ENCODE measurements at regions not wholly inside any gene's neighbourhood (a gene's known extent, or its start where the extent isn't known, plus 50 kb on each side); places are given as distances from the start of the nearest gene placed in this dataset.

DNA sequence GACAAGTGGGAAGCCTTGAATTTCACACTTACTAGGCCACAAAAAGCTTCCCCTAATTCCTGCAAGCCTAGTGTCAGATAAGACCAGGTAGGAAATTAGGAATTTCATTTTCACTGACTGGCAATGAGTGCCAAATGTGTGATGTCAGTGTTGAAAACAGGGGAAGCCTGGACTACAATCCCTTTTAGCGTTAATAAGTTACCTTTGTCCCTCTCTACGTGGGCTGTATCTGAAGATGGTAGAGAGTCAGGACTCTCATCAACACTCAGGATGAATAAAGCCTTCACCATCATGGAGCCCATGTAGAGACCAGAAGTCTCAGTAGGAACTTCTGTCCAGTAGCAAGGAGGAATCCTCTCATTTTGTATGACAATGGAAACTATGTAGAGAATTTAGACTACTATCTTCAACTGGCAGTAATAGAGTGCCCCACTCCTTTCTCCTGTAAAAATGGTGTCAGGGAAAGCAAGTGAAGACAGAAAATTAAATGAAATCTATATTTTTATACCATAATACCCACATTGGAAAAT, 324.1 kb upstream of the KLHL1 start:
- intact Hi-C loops (cut with DNase I): no loop called here
- Histone ChIP-seq H3K27ac (no peak overlapping the region), H3K27me3 (no peaks in the 10 kb centered on the region), H3K4me1 (no peaks in the 10 kb centered on the region), H3K4me3 (no peak overlapping the region), H3K36me3 (no peaks in the 10 kb centered on the region), H3K9me3 (no peaks in the 10 kb centered on the region)
- TF ChIP-seq, protein P1, sequence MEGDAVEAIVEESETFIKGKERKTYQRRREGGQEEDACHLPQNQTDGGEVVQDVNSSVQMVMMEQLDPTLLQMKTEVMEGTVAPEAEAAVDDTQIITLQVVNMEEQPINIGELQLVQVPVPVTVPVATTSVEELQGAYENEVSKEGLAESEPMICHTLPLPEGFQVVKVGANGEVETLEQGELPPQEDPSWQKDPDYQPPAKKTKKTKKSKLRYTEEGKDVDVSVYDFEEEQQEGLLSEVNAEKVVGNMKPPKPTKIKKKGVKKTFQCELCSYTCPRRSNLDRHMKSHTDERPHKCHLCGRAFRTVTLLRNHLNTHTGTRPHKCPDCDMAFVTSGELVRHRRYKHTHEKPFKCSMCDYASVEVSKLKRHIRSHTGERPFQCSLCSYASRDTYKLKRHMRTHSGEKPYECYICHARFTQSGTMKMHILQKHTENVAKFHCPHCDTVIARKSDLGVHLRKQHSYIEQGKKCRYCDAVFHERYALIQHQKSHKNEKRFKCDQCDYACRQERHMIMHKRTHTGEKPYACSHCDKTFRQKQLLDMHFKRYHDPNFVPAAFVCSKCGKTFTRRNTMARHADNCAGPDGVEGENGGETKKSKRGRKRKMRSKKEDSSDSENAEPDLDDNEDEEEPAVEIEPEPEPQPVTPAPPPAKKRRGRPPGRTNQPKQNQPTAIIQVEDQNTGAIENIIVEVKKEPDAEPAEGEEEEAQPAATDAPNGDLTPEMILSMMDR (IDR thresholded peaks at IDR 0.05): no peak
- no peak for DNase-seq (ENCODE audit: low spot score in 2 of 2)

DNA sequence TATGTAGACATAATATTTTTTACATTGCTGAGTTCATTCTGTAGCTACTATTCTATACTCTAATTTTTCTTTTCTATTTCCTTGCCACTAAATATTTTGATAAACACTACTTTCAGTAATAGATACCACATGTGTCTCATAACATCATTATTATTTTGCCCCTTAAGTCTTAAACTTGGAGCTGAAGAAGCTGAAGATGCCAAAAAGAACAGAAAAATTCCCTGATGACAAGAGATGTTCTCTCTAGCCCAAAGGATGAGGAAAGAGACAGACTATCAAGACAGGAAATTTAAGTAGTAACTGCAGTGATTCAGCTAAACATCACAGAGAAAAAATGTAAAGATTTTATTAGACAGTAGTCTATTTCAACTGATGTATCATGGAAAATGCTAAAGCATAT, 322.0 kb upstream of the KLHL1 start:
- intact Hi-C loops (cut with DNase I): no loop called here
- no peaks in the 10 kb centered on the region for H3K36me3 ChIP-seq
- no peak overlapping the region for H3K27ac ChIP-seq
- no peak for DNase-seq (ENCODE audit: low spot score in 2 of 2)
- TF ChIP-seq, protein P1 (IDR thresholded peaks at IDR 0.05): no peak
- no peaks in the 10 kb centered on the region for H3K27me3 ChIP-seq
- no peaks in the 10 kb centered on the region for H3K9me3 ChIP-seq
- no peak overlapping the region for H3K4me3 ChIP-seq
- H3K4me1 ChIP-seq: no peaks in the 10 kb centered on the region

DNA sequence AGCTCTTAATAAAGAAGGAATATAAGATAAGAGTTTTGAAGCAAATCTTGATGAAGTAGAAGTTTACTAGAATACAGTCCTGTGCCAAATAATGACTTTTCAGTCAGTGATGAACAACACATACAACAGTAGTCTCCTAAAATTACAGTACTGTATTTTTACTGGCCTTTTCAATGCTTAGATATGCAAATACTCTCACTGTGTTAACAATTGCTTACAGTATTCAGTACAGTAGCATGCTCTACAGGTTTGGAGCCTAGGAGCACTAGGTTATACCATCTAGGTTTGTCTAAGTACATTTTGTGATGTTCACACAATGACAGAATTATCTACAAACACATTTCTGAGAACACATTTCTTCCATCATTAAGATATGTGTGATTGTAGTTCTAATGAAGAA, 316.7 kb upstream of the KLHL1 start:
- Histone ChIP-seq H3K9me3 (no peaks in the 10 kb centered on the region), H3K36me3 (no peaks in the 10 kb centered on the region), H3K27ac (no peak overlapping the region), H3K27me3 (no peaks in the 10 kb centered on the region), H3K4me3 (no peak overlapping the region), H3K4me1 (no peaks in the 10 kb centered on the region)
- intact Hi-C loops (cut with DNase I): no loop called here
- DNase-seq (ENCODE audit: low spot score in 2 of 2): no peak
- TF ChIP-seq, protein P1 (IDR thresholded peaks at IDR 0.05): no peak

DNA sequence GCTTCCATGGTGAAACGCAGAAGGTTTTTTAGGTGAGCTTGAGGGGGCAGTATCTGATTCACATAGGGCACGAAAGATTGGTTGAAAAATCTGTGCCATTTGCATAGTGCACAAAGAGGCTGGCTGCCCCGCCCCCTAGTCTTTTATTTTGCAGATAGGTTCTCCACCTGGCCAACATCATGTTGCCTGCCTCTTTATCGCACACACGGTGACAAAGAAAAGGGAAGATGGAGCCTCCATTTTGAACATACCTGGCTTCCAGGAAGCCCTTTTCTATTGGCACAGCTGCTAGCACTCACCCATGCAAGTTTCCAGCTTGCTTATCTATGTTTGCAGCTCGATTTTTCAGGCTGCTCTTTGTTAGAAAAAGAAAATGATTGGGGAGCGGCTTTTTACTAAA, 316.2 kb upstream of the KLHL1 start:
- no peak for DNase-seq (ENCODE audit: low spot score in 2 of 2)
- Histone ChIP-seq H3K9me3 (no peaks in the 10 kb centered on the region), H3K4me3 (no peak overlapping the region), H3K4me1 (no peaks in the 10 kb centered on the region), H3K27ac (no peak overlapping the region), H3K27me3 (no peaks in the 10 kb centered on the region), H3K36me3 (no peaks in the 10 kb centered on the region)
- TF ChIP-seq, protein P1 (IDR thresholded peaks at IDR 0.05): no peak
- intact Hi-C loops (cut with DNase I): no loop called here

DNA sequence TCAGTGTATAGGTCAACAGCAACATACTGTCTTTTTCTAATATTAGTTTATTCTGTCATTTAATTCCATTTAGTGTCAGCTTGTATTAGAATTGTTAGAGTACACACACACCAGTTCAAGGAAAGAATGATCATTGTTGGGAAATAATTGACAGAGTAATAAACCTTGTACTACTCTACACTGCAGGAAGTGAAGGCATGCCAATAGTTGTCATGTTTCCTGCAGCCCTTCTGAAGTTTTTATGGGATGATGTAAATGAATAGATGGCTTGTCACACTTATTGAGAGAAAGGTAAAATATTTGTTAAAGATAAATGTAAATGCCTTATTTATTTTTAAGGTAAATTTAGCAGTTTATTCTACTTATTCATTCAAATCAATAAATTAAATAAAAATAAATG, 306.9 kb upstream of the KLHL1 start:
- no peak overlapping the region for H3K4me3 ChIP-seq
- H3K4me1 ChIP-seq: no peaks in the 10 kb centered on the region
- DNase-seq (ENCODE audit: low spot score in 2 of 2): no peak
- H3K27ac ChIP-seq: no peak overlapping the region
- TF ChIP-seq, protein P1 (IDR thresholded peaks at IDR 0.05): no peak
- no peaks in the 10 kb centered on the region for H3K36me3 ChIP-seq
- intact Hi-C loops (cut with DNase I): no loop called here
- no peaks in the 10 kb centered on the region for H3K9me3 ChIP-seq
- no peaks in the 10 kb centered on the region for H3K27me3 ChIP-seq

DNA sequence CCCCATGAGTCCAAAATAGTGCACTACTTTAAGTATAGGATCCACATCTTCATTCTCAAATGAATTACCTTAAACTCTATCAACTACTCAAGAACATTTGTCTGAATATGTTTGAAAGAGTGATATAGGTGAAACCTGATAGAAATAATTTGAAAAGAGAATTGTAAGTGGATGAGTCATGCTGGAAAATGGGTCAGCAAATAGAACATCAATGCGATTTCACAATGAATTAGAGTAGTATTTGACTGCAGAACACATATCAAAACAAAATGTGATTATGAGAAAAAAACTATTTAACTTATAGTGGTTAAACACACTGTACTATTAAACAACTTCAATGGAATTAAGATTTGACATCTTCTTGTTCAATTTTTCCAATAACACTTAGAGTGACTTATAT, 300.6 kb upstream of the KLHL1 start:
- H3K9me3 ChIP-seq: no peaks in the 10 kb centered on the region
- H3K27me3 ChIP-seq: no peaks in the 10 kb centered on the region
- H3K4me1 ChIP-seq: no peaks in the 10 kb centered on the region
- no peak overlapping the region for H3K4me3 ChIP-seq
- TF ChIP-seq, protein P1 (IDR thresholded peaks at IDR 0.05): no peak
- H3K36me3 ChIP-seq: no peaks in the 10 kb centered on the region
- no peak for DNase-seq (ENCODE audit: low spot score in 2 of 2)
- no peak overlapping the region for H3K27ac ChIP-seq
- intact Hi-C loops (cut with DNase I): no loop called here

All from ascending aorta (tissue), 2 donors.